DND-41 (cell line): ENCODE measurements at regions not wholly inside any gene's neighbourhood (a gene's known extent, or its start where the extent isn't known, plus 50 kb on each side); places are given as distances from the start of the nearest gene placed in this dataset.

ENCODE experiments used
- ATAC-seq: fragments of 200-7000 bp; cut with Tn5 transposase; 3 replicates; pipeline ENCODE4 v1.9.1; 2021; ENCODE audit warnings: low read depth; ENCODE audit not compliant: insufficient read depth
- DNase-seq: peaks from one replicate; pipeline ENCODE4 v3.0.0-alpha.2; 2020
- H2AFZ ChIP-seq: 2 replicates; pipeline ENCODE4 v1.6.0; 2012; ENCODE audit warnings: low read depth, low read length
- H3K27ac ChIP-seq: 2 replicates; pipeline ENCODE4 v1.5.1; 2012; ENCODE audit warnings: low read length, inconsistent platforms
- H3K27me3 ChIP-seq: fragments of 200-600 bp; sonication (generic); 2 replicates; pipeline ENCODE4 v1.6.0; 2012; ENCODE audit warnings: low read length, mild to moderate bottlenecking, inconsistent platforms; ENCODE audit not compliant: insufficient read depth, poor library complexity
- H3K36me3 ChIP-seq: 2 replicates; pipeline ENCODE4 v1.5.1; 2012; ENCODE audit warnings: low read length, inconsistent platforms; ENCODE audit not compliant: insufficient read depth
- H3K4me1 ChIP-seq: 2 replicates; pipeline ENCODE4 v1.5.1; 2012; ENCODE audit warnings: mild to moderate bottlenecking, low read length; ENCODE audit not compliant: insufficient read depth
- H3K4me2 ChIP-seq: 2 replicates; pipeline ENCODE4 v1.6.0; 2012; ENCODE audit warnings: mild to moderate bottlenecking, moderate library complexity, low read length, inconsistent platforms; ENCODE audit not compliant: insufficient read depth
- H3K4me3 ChIP-seq, 2 experiments: fragments of 200-600 bp in 1 of 2; shearing (Covaris generic) in 1 of 2; 2 replicates each; pipeline ENCODE4 v1.5.1; 2012 to 2016; ENCODE audit warnings: inconsistent platforms in 2 of 2, low read length in 2 of 2, mild to moderate bottlenecking in 2 of 2, low read depth in 1 of 2, moderate library complexity in 1 of 2
- H3K79me2 ChIP-seq: 2 replicates; pipeline ENCODE4 v1.6.0; 2012; ENCODE audit warnings: low read length, inconsistent platforms; ENCODE audit not compliant: insufficient read depth
- H3K9ac ChIP-seq: 2 replicates; pipeline ENCODE4 v1.6.0; 2012; ENCODE audit warnings: low read depth, mild to moderate bottlenecking, inconsistent platforms, low read length, moderate library complexity
- H3K9me3 ChIP-seq: 2 replicates; pipeline ENCODE4 v1.5.1; 2012; ENCODE audit warnings: low read length, moderate library complexity, mild to moderate bottlenecking, inconsistent platforms; ENCODE audit not compliant: insufficient read depth, severe bottlenecking
- H4K20me1 ChIP-seq: 2 replicates; pipeline ENCODE4 v1.6.0; 2012; ENCODE audit warnings: low read length; ENCODE audit not compliant: insufficient read depth
- EZH2 ChIP-seq: IDR thresholded peaks from 3 replicates; pipeline ENCODE4 v1.6.1; 2012; ENCODE audit warnings: borderline replicate concordance, low read depth, mild to moderate bottlenecking, moderate library complexity, low read length, inconsistent platforms; ENCODE audit not compliant: severe bottlenecking
- TF ChIP-seq, protein P1 (sequence below): IDR thresholded peaks from 2 replicates; pipeline ENCODE4 v1.5.1; 2012; ENCODE audit warnings: borderline replicate concordance, low read length, moderate library complexity, mild to moderate bottlenecking; ENCODE audit not compliant: poor library complexity, severe bottlenecking; ENCODE audit errors: extremely low read depth

DNA sequence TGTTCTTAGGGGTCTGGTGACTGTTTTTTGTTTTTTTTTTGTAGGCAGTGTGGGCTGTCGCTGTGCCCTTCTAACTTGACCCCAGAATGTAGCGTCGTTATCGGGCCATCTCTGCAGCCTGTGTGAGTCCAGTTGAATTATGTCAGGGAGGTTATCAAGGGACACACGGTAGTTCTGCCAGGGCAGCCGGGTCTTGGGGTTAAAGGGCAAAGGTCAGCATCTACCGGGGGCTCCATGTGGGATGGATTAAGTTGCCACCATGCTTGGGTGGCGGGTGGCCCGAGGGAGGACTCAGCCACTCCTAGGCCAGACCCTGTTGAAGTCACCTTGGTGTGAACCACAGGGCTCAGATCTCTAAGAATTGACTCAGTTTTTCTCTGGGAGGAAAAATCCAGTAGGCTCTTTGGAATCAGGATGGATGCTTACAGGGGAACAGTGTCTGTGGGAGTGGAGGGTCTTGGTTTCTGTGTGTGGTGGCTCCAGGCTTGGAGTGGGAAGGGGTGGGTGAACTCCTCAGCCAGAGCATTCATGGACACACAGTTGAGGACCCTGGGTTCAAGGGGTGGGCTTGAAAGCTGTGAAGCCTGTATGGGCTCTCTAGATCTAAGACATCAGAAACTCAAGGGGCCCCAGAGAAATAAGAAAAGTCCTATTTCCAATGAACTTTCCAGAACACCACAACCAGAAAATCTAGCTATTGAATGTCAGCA is 191.7 kb downstream of the IRF8 start:
- Histone ChIP-seq H3K36me3 (no peaks in the 10 kb centered on the region), H3K9me3 (no peaks in the 10 kb centered on the region), H3K4me1 (no peaks in the 10 kb centered on the region), H3K9ac (no peak overlapping the region), H3K27ac (no peak overlapping the region), H2AFZ (no peak overlapping the region), H4K20me1 (no peaks in the 10 kb centered on the region), H3K4me3 (no peak overlapping the region), H3K4me2 (no peak overlapping the region), H3K79me2 (no peaks in the 10 kb centered on the region), H3K27me3 (no peaks in the 10 kb centered on the region)
- ATAC-seq (no peak), DNase-seq (no peak)
- no peak for TF ChIP-seq EZH2
- TF ChIP-seq, protein P1, sequence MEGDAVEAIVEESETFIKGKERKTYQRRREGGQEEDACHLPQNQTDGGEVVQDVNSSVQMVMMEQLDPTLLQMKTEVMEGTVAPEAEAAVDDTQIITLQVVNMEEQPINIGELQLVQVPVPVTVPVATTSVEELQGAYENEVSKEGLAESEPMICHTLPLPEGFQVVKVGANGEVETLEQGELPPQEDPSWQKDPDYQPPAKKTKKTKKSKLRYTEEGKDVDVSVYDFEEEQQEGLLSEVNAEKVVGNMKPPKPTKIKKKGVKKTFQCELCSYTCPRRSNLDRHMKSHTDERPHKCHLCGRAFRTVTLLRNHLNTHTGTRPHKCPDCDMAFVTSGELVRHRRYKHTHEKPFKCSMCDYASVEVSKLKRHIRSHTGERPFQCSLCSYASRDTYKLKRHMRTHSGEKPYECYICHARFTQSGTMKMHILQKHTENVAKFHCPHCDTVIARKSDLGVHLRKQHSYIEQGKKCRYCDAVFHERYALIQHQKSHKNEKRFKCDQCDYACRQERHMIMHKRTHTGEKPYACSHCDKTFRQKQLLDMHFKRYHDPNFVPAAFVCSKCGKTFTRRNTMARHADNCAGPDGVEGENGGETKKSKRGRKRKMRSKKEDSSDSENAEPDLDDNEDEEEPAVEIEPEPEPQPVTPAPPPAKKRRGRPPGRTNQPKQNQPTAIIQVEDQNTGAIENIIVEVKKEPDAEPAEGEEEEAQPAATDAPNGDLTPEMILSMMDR: no peak

DNA sequence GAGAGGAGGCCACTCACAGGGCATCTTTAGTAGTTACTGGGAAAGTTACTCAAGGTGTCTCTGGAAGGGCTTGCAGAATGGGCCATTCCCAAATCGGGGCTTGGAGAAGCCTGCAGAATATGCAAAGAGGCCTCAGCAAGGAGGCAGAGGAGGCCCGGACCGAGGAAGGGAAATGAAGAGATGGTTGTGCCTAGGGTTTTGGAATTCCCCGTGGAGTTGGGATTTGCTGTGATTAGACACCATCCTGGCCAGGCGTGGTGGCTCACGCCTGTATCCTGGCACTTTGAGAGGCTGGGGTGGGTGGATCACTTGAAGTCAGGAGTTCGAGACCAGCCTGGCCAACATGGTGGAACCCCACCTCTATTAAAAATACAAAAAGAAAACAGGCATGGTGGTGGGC is 193.0 kb downstream of the IRF8 start:
- no peak overlapping the region for H3K9ac ChIP-seq
- no peak overlapping the region for H2AFZ ChIP-seq
- ATAC-seq (no peak), DNase-seq (no peak)
- H3K4me2 ChIP-seq: no peak overlapping the region
- no peak overlapping the region for H3K27ac ChIP-seq
- no peaks in the 10 kb centered on the region for H4K20me1 ChIP-seq
- H3K4me1 ChIP-seq: no peaks in the 10 kb centered on the region
- TF ChIP-seq EZH2: no peak
- TF ChIP-seq, protein P1: no peak
- no peaks in the 10 kb centered on the region for H3K36me3 ChIP-seq
- H3K4me3 ChIP-seq: no peak overlapping the region
- no peaks in the 10 kb centered on the region for H3K27me3 ChIP-seq
- no peaks in the 10 kb centered on the region for H3K9me3 ChIP-seq
- no peaks in the 10 kb centered on the region for H3K79me2 ChIP-seq

DNA sequence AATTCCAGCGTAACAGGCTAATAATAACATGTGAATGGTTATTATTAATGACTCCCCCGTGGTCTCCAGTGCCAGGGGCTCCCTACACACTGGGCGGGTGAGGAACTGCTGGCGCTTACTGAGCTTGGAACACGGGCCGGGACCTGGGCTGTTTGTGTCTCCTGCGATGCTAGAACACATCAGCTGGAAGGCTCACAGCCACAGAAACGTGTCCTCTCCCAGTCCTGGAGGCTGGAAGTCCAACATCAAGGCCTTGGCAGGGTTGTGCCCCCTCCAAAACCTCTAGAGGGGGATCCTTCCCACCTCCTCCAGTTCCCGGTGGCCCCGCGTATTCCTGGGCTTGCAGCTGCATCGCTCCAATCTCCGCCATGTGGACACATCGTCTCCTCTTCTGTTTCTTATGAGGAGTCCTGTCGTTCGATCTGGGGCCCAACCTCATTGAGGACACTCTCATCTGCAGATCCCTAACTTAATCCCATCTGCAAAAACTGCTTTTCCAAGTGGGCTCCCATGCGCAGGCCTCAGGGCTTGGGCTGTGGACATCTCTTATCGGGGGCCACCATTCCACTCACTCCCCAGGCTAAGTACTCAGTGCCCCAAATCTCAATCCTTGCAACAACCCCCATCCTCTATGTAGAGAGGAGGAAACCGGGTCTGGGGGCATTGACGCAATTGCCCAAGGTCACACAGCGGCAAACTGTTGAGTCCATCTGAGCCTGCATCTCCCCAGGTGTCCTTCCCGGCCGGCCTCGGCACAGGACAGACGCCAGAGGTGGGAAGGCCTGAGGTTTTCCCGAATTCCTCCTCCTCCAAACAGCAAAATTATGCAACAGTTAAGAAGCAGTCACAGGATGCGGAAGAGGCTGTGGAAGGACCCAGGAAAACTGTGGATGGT is 193.9 kb downstream of the IRF8 start:
- Histone ChIP-seq H3K36me3 (no peaks in the 10 kb centered on the region), H3K9me3 (no peaks in the 10 kb centered on the region), H3K27me3 (no peaks in the 10 kb centered on the region), H3K4me1 (no peaks in the 10 kb centered on the region), H4K20me1 (no peaks in the 10 kb centered on the region), H2AFZ (no peak overlapping the region), H3K4me3 (no peak overlapping the region), H3K79me2 (no peaks in the 10 kb centered on the region), H3K4me2 (no peak overlapping the region), H3K27ac (no peak overlapping the region), H3K9ac (no peak overlapping the region)
- TF ChIP-seq EZH2: no peak
- TF ChIP-seq, protein P1: no peak
- DNase-seq: no peak
- ATAC-seq: no peak
